Glutamatergic neuron (in vitro differentiated cells): ENCODE measurements at regions not wholly inside any gene's neighbourhood (a gene's known extent, or its start where the extent isn't known, plus 50 kb on each side); places are given as distances from the start of the nearest gene placed in this dataset.

Experiments
- DNase-seq: peaks from one replicate; pipeline ENCODE4 v3.0.0; 2022
- H3K27ac Mint-ChIP-seq: one replicate; pipeline ENCODE4 v1.8.0; 2020; ENCODE audit warnings: mild to moderate bottlenecking, mixed read lengths, inconsistent platforms; ENCODE audit not compliant: unreplicated experiment
- H3K27me3 Mint-ChIP-seq: one replicate; pipeline ENCODE4 v1.8.0; 2020; ENCODE audit warnings: mild to moderate bottlenecking, moderate library complexity, mixed read lengths, inconsistent platforms; ENCODE audit not compliant: unreplicated experiment
- H3K36me3 Mint-ChIP-seq: one replicate; pipeline ENCODE4 v1.8.0; 2020; ENCODE audit warnings: mild to moderate bottlenecking, mixed read lengths, inconsistent platforms; ENCODE audit not compliant: unreplicated experiment
- H3K4me1 Mint-ChIP-seq: one replicate; pipeline ENCODE4 v1.8.0; 2020; ENCODE audit warnings: mild to moderate bottlenecking, low read depth, mixed read lengths, inconsistent platforms; ENCODE audit not compliant: unreplicated experiment
- H3K4me3 Mint-ChIP-seq: one replicate; pipeline ENCODE4 v1.8.0; 2020; ENCODE audit warnings: mild to moderate bottlenecking, mixed read lengths, inconsistent platforms; ENCODE audit not compliant: unreplicated experiment
- H3K9me3 Mint-ChIP-seq: one replicate; pipeline ENCODE4 v1.8.0; 2020; ENCODE audit warnings: mild to moderate bottlenecking, moderate library complexity, mixed read lengths, inconsistent platforms; ENCODE audit not compliant: unreplicated experiment
- TF ChIP-seq, protein P1 (sequence below): fragments of 200-600 bp; sonication (generic); IDR thresholded peaks from one replicate; pipeline ENCODE4 v1.5.0; 2021; ENCODE audit not compliant: partially characterized antibody, unreplicated experiment

DNA sequence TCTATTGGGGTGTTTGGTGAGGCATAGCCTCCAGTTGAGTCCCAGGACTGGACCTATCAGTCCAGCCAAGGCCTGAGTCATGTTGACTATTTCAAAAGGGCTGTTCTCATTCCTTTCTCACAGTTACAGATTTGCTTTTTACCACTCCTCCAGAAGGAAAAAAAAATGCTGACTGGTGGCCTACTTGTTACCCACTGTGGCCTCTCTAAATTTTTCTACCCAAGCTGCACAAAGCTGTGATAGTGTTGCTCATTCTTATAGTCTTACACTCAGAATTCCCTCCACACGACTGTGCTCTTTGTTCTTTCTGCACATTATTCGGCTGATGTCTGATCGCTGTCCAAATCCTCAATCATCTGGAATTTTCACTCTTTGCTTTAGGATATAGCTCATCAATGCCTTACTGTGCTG lies 1142.2 kb downstream of the IGSF11 start:
- no peak overlapping the region for H3K27ac Mint-ChIP-seq
- peaks cover 3% of the 10 kb centered on the region for H3K9me3 Mint-ChIP-seq
- H3K4me3 Mint-ChIP-seq = no peak overlapping the region
- DNase-seq = no peak
- peaks cover 8% of the 10 kb centered on the region for H3K36me3 Mint-ChIP-seq
- TF ChIP-seq, protein P1, sequence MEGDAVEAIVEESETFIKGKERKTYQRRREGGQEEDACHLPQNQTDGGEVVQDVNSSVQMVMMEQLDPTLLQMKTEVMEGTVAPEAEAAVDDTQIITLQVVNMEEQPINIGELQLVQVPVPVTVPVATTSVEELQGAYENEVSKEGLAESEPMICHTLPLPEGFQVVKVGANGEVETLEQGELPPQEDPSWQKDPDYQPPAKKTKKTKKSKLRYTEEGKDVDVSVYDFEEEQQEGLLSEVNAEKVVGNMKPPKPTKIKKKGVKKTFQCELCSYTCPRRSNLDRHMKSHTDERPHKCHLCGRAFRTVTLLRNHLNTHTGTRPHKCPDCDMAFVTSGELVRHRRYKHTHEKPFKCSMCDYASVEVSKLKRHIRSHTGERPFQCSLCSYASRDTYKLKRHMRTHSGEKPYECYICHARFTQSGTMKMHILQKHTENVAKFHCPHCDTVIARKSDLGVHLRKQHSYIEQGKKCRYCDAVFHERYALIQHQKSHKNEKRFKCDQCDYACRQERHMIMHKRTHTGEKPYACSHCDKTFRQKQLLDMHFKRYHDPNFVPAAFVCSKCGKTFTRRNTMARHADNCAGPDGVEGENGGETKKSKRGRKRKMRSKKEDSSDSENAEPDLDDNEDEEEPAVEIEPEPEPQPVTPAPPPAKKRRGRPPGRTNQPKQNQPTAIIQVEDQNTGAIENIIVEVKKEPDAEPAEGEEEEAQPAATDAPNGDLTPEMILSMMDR = no peak
- H3K4me1 Mint-ChIP-seq = peaks cover 19% of the 10 kb centered on the region
- peaks cover 4% of the 10 kb centered on the region for H3K27me3 Mint-ChIP-seq

- Mint-ChIP-seq H3K4me1 (peaks cover 19% of the 10 kb centered on the region), H3K36me3 (peaks cover 13% of the 10 kb centered on the region), H3K4me3 (no peak overlapping the region), H3K27me3 (peaks cover 4% of the 10 kb centered on the region), H3K27ac (no peak overlapping the region), H3K9me3 (peaks cover 5% of the 10 kb centered on the region)
- no peak for DNase-seq
- TF ChIP-seq, protein P1 = no peak
Observed at GRCh38 chr3:117893001-117893400, 1141.6 kb downstream of the IGSF11 start.

DNA sequence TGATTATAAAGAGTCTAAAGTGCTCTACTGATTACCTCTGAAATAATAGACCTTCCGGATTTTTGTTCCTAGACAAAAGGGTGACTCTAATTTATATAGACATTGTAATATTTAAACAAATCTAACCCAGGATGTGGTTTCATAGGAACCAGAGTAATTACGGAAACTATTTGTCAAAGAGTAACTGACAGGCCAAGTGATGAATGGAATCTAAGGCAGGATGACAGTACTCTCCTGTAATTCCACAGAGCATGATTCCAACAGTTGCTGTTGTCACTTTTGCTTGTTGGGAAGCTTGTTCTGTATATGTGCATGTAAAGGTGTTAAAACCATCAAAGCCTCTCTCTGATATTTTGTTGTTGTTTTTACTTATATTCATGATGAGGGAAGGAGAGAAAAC lies 1141.0 kb downstream of the IGSF11 start:
- Mint-ChIP-seq H3K9me3 (peaks cover 3% of the 10 kb centered on the region), H3K27me3 (peaks cover 2% of the 10 kb centered on the region), H3K4me3 (no peak overlapping the region), H3K36me3 (peaks cover 17% of the 10 kb centered on the region), H3K4me1 (peaks cover 15% of the 10 kb centered on the region), H3K27ac (no peak overlapping the region)
- TF ChIP-seq, protein P1 = no peak
- no peak for DNase-seq

GRCh38 chr3:117898722-117899522 lies 1135.7 kb downstream of the IGSF11 start:
- DNase-seq = no peak
- TF ChIP-seq, protein P1 = peak; percentile 90

GRCh38 chr3:117903226-117903625 lies 1131.4 kb downstream of the IGSF11 start:
- peaks cover 16% of the 10 kb centered on the region for H3K4me1 Mint-ChIP-seq

More at GRCh38 chr3:117898722-117899522, 1135.7 kb downstream of the IGSF11 start:
- Mint-ChIP-seq H3K27ac (peak overlapping the region; percentile 88), H3K27me3 (no peaks in the 10 kb centered on the region), H3K4me1 (peaks cover 18% of the 10 kb centered on the region), H3K36me3 (peaks cover 17% of the 10 kb centered on the region), H3K4me3 (peak overlapping the region; percentile 1), H3K9me3 (peaks cover 8% of the 10 kb centered on the region)

More at GRCh38 chr3:117903226-117903625, 1131.4 kb downstream of the IGSF11 start:
- no peak overlapping the region for H3K27ac Mint-ChIP-seq
- peak; percentile 23 for DNase-seq
- no peaks in the 10 kb centered on the region for H3K27me3 Mint-ChIP-seq
- TF ChIP-seq, protein P1 = no peak
- H3K9me3 Mint-ChIP-seq = peaks cover 6% of the 10 kb centered on the region
- peaks cover 1% of the 10 kb centered on the region for H3K36me3 Mint-ChIP-seq
- H3K4me3 Mint-ChIP-seq = no peak overlapping the region
